NCI-H1694 treated with DMSO at 0.1 percent for 48 hours (cell line): ENCODE measurements at regions not wholly inside any gene's neighbourhood (a gene's known extent, or its start where the extent isn't known, plus 50 kb on each side); places are given as distances from the start of the nearest gene placed in this dataset.

Experiments
- DNase-seq: peaks from one replicate; lab custom pipeline; 2025; lab: John Stamatoyannopoulos, UW

DNA sequence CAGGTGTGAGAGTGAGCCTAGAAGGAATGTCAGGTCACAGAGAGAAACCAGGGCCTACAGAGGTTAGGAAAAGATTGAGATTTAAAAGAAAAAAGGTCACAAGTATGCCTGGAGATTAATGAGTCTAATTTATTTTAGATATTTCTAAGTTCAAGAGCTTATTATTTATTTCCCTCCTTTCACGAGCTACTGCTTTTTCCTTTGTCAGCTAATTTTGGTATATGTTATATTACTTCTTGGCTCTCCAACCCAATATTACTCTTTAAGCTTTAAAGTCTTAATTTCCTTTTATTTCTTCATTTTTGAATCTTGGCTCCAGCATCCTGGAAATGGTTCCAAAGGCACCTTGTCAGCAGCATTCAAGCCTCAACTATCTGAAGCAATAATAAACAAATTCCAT is 109.5 kb upstream of the MIS18BP1 start:
- no peak for DNase-seq

GRCh38 chr14:45361727-45362126 is 108.7 kb upstream of the MIS18BP1 start:
- no peak for DNase-seq

- DNase-seq = no peak
Measured at GRCh38 chr14:45359746-45360145, 106.7 kb upstream of the MIS18BP1 start.

- no peak for DNase-seq
Measured at GRCh38 chr14:45332360-45332988, 79.5 kb upstream of the MIS18BP1 start.

DNA sequence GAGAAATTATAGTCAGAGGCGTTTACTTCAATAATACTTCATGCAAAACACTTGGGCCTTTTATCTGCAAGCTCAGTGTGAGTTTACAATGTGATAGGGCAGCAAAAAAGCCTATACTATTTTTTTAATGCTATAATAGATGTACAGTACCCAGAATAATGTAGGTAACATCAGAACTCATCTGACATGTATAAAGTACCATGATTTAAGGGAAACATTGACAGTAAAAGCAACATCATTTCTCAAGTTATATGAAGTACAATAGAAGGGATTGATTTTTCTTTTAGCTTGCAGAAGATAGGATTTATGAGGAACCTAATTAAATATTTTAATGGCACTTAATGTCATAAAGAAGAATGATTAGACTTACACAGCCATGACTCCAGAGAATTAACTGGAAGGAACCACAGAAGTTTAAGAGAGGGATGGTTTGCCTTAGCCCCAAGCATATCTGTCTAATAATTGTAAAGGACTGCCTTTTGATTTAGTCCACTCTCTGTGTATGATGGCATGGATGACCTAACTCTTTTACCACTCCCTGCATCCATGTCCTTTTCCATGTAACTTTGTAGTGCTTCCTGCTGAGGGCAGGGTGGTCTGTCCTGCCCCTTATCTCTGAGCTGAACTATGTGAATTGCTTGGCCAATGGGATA is 55.9 kb upstream of the MIS18BP1 start:
- no peak for DNase-seq
